C4-2B (cell line): ENCODE measurements at regions not wholly inside any gene's neighbourhood (a gene's known extent, or its start where the extent isn't known, plus 50 kb on each side); places are given as distances from the start of the nearest gene placed in this dataset.

Experiments used
- ZFX ChIP-seq: fragments of 450-650 bp; IDR thresholded peaks from 2 replicates; pipeline ENCODE4 v1.6.1; 2017
- TF ChIP-seq, protein P1 (sequence below): fragments of 450-650 bp; conservative IDR thresholded peaks from 2 replicates; pipeline ENCODE4 v1.5.1; 2017; ENCODE audit warnings: mild to moderate bottlenecking

DNA sequence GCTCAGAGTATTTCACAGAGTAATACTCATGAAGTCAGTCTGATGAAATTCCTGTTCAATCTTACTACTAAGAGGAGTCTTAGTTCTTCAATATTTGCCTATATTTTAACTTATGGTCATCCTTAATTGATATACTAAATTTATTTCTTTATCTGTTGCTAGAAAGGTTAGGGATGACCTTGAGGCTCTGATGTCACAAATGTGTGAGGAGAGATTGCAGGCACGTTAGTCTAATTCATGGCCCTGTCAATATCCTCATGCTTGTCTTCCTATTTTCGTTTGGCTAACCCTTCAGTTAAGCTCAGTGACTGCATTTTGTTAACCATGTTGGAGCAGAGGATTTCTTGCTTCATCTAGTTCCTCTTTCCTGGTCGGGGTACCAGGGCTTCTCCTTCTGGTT, 704.7 kb upstream of the COBL start:
- TF ChIP-seq, protein P1, sequence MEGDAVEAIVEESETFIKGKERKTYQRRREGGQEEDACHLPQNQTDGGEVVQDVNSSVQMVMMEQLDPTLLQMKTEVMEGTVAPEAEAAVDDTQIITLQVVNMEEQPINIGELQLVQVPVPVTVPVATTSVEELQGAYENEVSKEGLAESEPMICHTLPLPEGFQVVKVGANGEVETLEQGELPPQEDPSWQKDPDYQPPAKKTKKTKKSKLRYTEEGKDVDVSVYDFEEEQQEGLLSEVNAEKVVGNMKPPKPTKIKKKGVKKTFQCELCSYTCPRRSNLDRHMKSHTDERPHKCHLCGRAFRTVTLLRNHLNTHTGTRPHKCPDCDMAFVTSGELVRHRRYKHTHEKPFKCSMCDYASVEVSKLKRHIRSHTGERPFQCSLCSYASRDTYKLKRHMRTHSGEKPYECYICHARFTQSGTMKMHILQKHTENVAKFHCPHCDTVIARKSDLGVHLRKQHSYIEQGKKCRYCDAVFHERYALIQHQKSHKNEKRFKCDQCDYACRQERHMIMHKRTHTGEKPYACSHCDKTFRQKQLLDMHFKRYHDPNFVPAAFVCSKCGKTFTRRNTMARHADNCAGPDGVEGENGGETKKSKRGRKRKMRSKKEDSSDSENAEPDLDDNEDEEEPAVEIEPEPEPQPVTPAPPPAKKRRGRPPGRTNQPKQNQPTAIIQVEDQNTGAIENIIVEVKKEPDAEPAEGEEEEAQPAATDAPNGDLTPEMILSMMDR: no peak
- TF ChIP-seq ZFX: no peak
